ENCODE measurements at regions not wholly inside any gene's neighbourhood (a gene's known extent, or its start where the extent isn't known, plus 50 kb on each side); places are given as distances from the start of the nearest gene placed in this dataset.

GRCh38 chr16:61228371-61228770 is 807.9 kb downstream of the CDH8 start:
- FAIRE-seq (no peak), ATAC-seq (no peak), DNase-seq (ENCODE audit: extremely low read depth in 1 of 4, low spot score in 3 of 4) (no peak)
- Histone ChIP-seq H3K9me3 (replicated peaks; ENCODE audit: control insufficient read depth, insufficient read depth, low read depth, low read length) (no peaks in the 10 kb centered on the region), H3K9me1 (ENCODE audit: control insufficient read depth, insufficient read depth, low read length) (no peaks in the 10 kb centered on the region), H3K4me2 (ENCODE audit: insufficient read depth, low read length) (no peak overlapping the region), H3K9ac (ENCODE audit: insufficient read depth in 1 of 2, low read depth in 2 of 2, low read length in 2 of 2) (no peak overlapping the region), H2AFZ (ENCODE audit: low read depth, low read length) (no peak overlapping the region), H3K79me2 (ENCODE audit: control insufficient read depth, insufficient read depth, low read length) (no peaks in the 10 kb centered on the region), H3K4me3 (no peak overlapping the region), H3K36me3 (ENCODE audit: control insufficient read depth, insufficient read depth, low read length) (no peaks in the 10 kb centered on the region), H3K27ac (ENCODE audit: extremely low read depth, low read depth, low read length) (no peak overlapping the region), H3K4me1 (replicated peaks in 1 of 2; ENCODE audit: control insufficient read depth in 2 of 2, insufficient read depth in 2 of 2, low read length in 2 of 2) (no peaks in the 10 kb centered on the region), H4K20me1 (replicated peaks; ENCODE audit: control insufficient read depth, insufficient read depth, low read length) (no peaks in the 10 kb centered on the region), H3K27me3 (ENCODE audit: control insufficient read depth in 2 of 2, insufficient read depth in 2 of 2, low read length in 2 of 2) (no peaks in the 10 kb centered on the region)
- peak; percentile 19; the same call in 1 of the 2 replicates for TF ChIP-seq MAFK (IDR thresholded peaks at IDR 0.05; ENCODE audit: low read length)
- no peak for TF ChIP-seq NFE2 (IDR thresholded peaks at IDR 0.05; ENCODE audit: low read depth)
- TF ChIP-seq ZNF316 (IDR thresholded peaks at IDR 0.05), result 0 out of 2 replicates have a peak, but pooled peaks have one; percentile 9
- intact Hi-C loops (cut with micrococcal nuclease), result no loop called here
- in situ Hi-C loops (cut with MboI), result no loop called here
- BruUV-seq (replicated peaks), result no TSS peak
- CTCF ChIA-PET (ENCODE audit: low intra/inter-chr PET ratio), result no interaction called here
- POLR2A ChIA-PET, result no interaction called here
- WGBS (ENCODE audit: insufficient coverage, low coverage, missing lambda C conversion rate), result 0% methylated on average over 1 of the region's 1 CpG

GRCh38 chr16:61215605-61216004 is 820.6 kb downstream of the CDH8 start:
- in situ Hi-C loops (cut with MboI), result no loop called here
- Histone ChIP-seq H3K4me2 (ENCODE audit: insufficient read depth, low read length) (no peak overlapping the region), H3K4me3 (no peak overlapping the region), H3K9me3 (replicated peaks; ENCODE audit: control insufficient read depth, insufficient read depth, low read depth, low read length) (0 out of 2 replicates have a peak, but pooled peaks cover 2% of the 10 kb centered on the region), H2AFZ (ENCODE audit: low read depth, low read length) (no peak overlapping the region), H4K20me1 (replicated peaks; ENCODE audit: control insufficient read depth, insufficient read depth, low read length) (no peaks in the 10 kb centered on the region), H3K9me1 (ENCODE audit: control insufficient read depth, insufficient read depth, low read length) (no peaks in the 10 kb centered on the region), H3K9ac (ENCODE audit: insufficient read depth in 1 of 2, low read depth in 2 of 2, low read length in 2 of 2) (no peak overlapping the region), H3K4me1 (replicated peaks in 1 of 2; ENCODE audit: control insufficient read depth in 2 of 2, insufficient read depth in 2 of 2, low read length in 2 of 2) (no peaks in the 10 kb centered on the region), H3K27ac (ENCODE audit: extremely low read depth, low read depth, low read length) (no peak overlapping the region), H3K79me2 (ENCODE audit: control insufficient read depth, insufficient read depth, low read length) (no peaks in the 10 kb centered on the region), H3K36me3 (ENCODE audit: control insufficient read depth, insufficient read depth, low read length) (no peaks in the 10 kb centered on the region), H3K27me3 (ENCODE audit: control insufficient read depth in 2 of 2, insufficient read depth in 2 of 2, low read length in 2 of 2) (no peaks in the 10 kb centered on the region)
- intact Hi-C loops (cut with micrococcal nuclease), result no loop called here
- no TSS peak for BruUV-seq (replicated peaks)
- ATAC-seq (no peak), DNase-seq (ENCODE audit: extremely low read depth in 1 of 4, low spot score in 3 of 4) (no peak), FAIRE-seq (no peak)
- CTCF ChIA-PET (ENCODE audit: low intra/inter-chr PET ratio), result no interaction called here
- 0% methylated on average over 3 of the region's 3 CpGs for WGBS (ENCODE audit: insufficient coverage, low coverage, missing lambda C conversion rate)
- POLR2A ChIA-PET, result no interaction called here
- TF ChIP-seq ZBTB40 (IDR thresholded peaks at IDR 0.05) (no peak), ZBTB40 (CRISPR knock-in tag; IDR thresholded peaks at IDR 0.05) (no peak), XRCC3 (IDR thresholded peaks at IDR 0.05) (no peak), ATF2 (CRISPR knock-in tag; IDR thresholded peaks at IDR 0.05) (no peak)
